Ovary (tissue), 7 donors: ENCODE measurements at regions not wholly inside any gene's neighbourhood (a gene's known extent, or its start where the extent isn't known, plus 50 kb on each side); places are given as distances from the start of the nearest gene placed in this dataset.

Experiments
- DNase-seq, 5 donors: peaks; one replicate each; pipeline ENCODE4 v3.0.0-alpha.2; 2019 to 2020
- H3K27ac ChIP-seq, 2 donors: fragments of 200-600 bp; one replicate each; pipeline versions ENCODE4 v1.5.1 to v1.8.0; 2019 to 2022
- H3K27me3 ChIP-seq: fragments of 200-600 bp; one replicate; pipeline ENCODE4 v1.8.0; 2022
- H3K36me3 ChIP-seq: fragments of 200-600 bp; sonication (generic); one replicate; pipeline ENCODE4 v1.5.1; 2019
- H3K4me1 ChIP-seq: one replicate; pipeline ENCODE4 v1.8.1; 2013; ENCODE audit warnings: mild to moderate bottlenecking, moderate library complexity; ENCODE audit not compliant: insufficient read depth
- H3K4me3 ChIP-seq: fragments of 200-600 bp; sonication (generic); one replicate; pipeline ENCODE4 v1.5.1; 2017
- H3K9me3 ChIP-seq, 2 donors: fragments of 200-600 bp in 1 of 2; sonication (generic) in 1 of 2; one replicate each; pipeline versions ENCODE4 v1.5.1 to v1.8.1; 2013 to 2019; ENCODE audit warnings: mild to moderate bottlenecking in 1 of 2, moderate library complexity in 1 of 2
- EP300 ChIP-seq: sonication (generic); formaldehyde crosslinking; IDR thresholded peaks from one replicate; pipeline ENCODE4 v1.6.1; 2017; ENCODE audit warnings: antibody characterized with exemption
- POLR2A ChIP-seq: fragments of 450-650 bp; IDR thresholded peaks from one replicate; pipeline ENCODE4 v1.6.1; 2017; ENCODE audit warnings: antibody characterized with exemption, mild to moderate bottlenecking, moderate library complexity
- WGBS, 3 donors: extraction: QIAGEN DNeasy Blood & Tissue Kit in 1 of 3; methylation state at CpG; one replicate each; pipeline versions ENCODE4 v1.1.5 to v1.1.7; 2013 to 2017; 5-methylcytosine and 5-hydroxymethylcytosine counted together
- intact Hi-C, 4 donors: fragments of 100-400 bp; cut with DNase I; formaldehyde crosslinking; loops; one replicate each; pipeline versions ENCODE4 v1.11.0 to v1.15.1; 2022 to 2023
- TF ChIP-seq, protein P1 (sequence below), 3 donors: fragments of 450-650 bp in 2 of 3; fragments of 200-600 bp in 1 of 3; IDR thresholded peaks; one replicate each; pipeline versions ENCODE4 v1.5.1 to v1.8.0; 2016 to 2022; ENCODE audit warnings: antibody characterized with exemption in 3 of 3, mild to moderate bottlenecking in 1 of 3
- donor health status: DM: no; HTN: no; CAD: no; lungs with moderate emphysema.
- donor health status: DM: no; HTN: no; CAD: no.
- donor health status: Bipolar disorder and iron deficiency.
- donor health status: DM: no; HTN: no; CAD: no.
- donor health status: DM: yes; HTN: yes; CAD: no.

DNA sequence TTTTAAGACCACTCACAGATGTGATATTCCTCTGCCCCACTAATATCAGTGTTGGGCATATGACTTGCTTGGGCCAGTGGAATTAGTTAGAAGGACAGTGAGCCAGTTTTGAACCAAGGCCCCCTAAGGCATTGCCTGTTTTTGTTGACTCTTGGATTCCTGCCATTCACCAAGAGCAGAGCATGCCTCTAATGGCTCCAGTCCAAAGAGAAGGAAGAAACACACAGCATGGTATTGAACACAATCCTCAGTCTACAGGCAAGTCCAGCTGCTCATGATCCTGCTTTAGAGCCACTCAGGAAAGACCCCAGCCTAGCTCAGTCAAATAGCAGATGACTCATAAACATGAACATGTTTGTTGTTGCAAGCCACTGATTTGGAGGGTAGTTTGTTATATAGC, 1201.5 kb downstream of the BCL11B start:
- H3K36me3 ChIP-seq = no peaks in the 10 kb centered on the region
- no peak for DNase-seq
- H3K27ac ChIP-seq = no peak overlapping the region
- no peaks in the 10 kb centered on the region for H3K9me3 ChIP-seq
- intact Hi-C loops = no loop called here
- no peaks in the 10 kb centered on the region for H3K27me3 ChIP-seq
- no peak overlapping the region for H3K4me3 ChIP-seq
- H3K4me1 ChIP-seq = no peaks in the 10 kb centered on the region
- TF ChIP-seq POLR2A (no peak), EP300 (no peak)
- TF ChIP-seq, protein P1, sequence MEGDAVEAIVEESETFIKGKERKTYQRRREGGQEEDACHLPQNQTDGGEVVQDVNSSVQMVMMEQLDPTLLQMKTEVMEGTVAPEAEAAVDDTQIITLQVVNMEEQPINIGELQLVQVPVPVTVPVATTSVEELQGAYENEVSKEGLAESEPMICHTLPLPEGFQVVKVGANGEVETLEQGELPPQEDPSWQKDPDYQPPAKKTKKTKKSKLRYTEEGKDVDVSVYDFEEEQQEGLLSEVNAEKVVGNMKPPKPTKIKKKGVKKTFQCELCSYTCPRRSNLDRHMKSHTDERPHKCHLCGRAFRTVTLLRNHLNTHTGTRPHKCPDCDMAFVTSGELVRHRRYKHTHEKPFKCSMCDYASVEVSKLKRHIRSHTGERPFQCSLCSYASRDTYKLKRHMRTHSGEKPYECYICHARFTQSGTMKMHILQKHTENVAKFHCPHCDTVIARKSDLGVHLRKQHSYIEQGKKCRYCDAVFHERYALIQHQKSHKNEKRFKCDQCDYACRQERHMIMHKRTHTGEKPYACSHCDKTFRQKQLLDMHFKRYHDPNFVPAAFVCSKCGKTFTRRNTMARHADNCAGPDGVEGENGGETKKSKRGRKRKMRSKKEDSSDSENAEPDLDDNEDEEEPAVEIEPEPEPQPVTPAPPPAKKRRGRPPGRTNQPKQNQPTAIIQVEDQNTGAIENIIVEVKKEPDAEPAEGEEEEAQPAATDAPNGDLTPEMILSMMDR (IDR thresholded peaks at IDR 0.05) = no peak

DNA sequence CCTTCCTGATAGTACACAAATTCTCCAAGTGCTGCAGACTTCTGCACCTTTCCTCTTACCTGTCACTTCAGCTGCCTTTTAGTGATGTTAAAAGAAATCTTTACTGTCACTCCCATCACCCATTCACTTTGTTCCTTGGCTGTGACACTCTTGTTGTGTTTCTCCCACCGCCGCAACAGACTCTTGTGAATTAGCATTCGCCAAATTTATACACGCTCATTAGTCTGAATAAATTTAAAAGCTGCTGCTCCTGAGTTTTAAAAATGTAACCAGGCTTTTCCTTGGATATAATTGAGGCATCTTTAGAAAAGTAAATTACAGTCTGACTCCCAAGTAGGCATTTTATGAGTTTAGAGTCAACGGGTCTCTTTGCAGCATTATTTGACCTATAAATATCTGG, 1197.9 kb downstream of the BCL11B start:
- intact Hi-C loops = no loop called here
- Histone ChIP-seq H3K27ac (no peak overlapping the region), H3K9me3 (no peaks in the 10 kb centered on the region), H3K27me3 (no peaks in the 10 kb centered on the region), H3K4me3 (no peak overlapping the region), H3K36me3 (no peaks in the 10 kb centered on the region), H3K4me1 (no peaks in the 10 kb centered on the region)
- WGBS, 3 donors = 85 to 91% (median 88%) methylated on average over 5 of the region's 5 CpGs
- TF ChIP-seq EP300 (no peak), POLR2A (no peak)
- TF ChIP-seq, protein P1 (IDR thresholded peaks at IDR 0.05) = no peak
- no peak for DNase-seq

DNA sequence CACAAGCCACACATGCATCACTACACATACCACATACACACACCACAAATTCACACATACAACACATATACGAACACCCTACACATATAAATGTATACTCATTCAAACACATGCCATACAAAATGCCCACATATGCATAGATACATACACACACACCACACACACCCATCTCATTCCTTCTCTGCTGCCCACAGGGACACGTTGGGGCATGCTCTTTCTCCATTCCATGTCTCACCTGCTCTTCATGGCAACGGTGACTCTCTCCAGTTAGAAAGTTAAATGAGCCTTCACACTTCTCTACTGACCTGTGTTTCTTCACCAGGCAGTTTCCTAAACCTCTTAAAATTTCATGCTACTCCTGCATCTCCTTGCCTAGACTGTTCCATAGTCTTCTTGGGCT, 1194.8 kb downstream of the BCL11B start:
- Histone ChIP-seq H3K9me3 (no peaks in the 10 kb centered on the region), H3K36me3 (no peaks in the 10 kb centered on the region), H3K4me3 (no peak overlapping the region), H3K27ac (no peak overlapping the region), H3K27me3 (no peaks in the 10 kb centered on the region), H3K4me1 (no peaks in the 10 kb centered on the region)
- DNase-seq = no peak
- intact Hi-C loops = no loop called here
- no peak for TF ChIP-seq POLR2A
- TF ChIP-seq EP300 = no peak
- TF ChIP-seq, protein P1 (IDR thresholded peaks at IDR 0.05) = no peak
- WGBS, 3 donors = 70 to 78% (median 74%) methylated on average over 3 of the region's 3 CpGs

DNA sequence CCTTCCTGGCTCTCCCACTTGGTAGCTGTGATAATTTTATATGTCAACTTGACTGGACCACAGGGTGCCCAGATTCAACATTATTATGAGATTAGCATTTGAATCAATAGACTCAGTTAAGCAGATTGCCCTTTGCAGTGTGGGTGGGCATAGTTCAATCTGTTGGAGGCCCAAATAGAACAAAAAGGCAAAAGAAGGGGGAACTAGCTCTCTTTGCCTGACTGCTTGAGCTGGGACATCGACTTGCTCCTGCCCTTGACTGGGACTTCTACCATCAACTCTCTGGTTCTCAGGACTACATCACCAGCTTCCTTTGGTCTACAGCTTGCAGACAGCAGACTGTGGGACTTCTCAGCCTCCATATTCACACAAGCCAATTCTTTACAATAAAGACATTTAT, 1189.2 kb downstream of the BCL11B start:
- no peak for DNase-seq
- intact Hi-C loops = no loop called here
- no peaks in the 10 kb centered on the region for H3K36me3 ChIP-seq
- no peaks in the 10 kb centered on the region for H3K27me3 ChIP-seq
- H3K4me3 ChIP-seq = no peak overlapping the region
- no peak overlapping the region for H3K27ac ChIP-seq
- H3K9me3 ChIP-seq = no peaks in the 10 kb centered on the region
- H3K4me1 ChIP-seq = no peaks in the 10 kb centered on the region
- no peak for TF ChIP-seq POLR2A
- TF ChIP-seq, protein P1 (IDR thresholded peaks at IDR 0.05) = no peak
- TF ChIP-seq EP300 = no peak
- WGBS, 3 donors = 70 to 82% (median 71%) methylated on average over 1 of the region's 1 CpG

DNA sequence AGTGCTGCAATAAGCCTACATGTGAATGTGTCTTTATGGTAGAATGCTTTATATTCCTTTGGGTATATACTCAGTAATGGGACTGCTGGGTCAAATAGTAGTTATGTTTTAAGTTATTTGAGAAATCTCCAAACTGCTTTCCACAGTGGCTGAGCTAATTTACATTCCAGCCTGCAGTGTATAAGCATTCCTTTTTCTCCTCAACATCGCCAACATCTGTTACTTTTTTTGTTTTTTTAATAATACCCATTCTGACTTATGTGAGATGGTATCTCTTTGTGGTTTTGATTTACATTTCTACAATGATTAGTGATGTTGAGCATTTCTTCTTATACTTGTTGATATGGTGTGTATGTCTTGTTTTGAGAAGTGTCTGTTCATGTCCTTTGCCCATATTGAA, 1186.2 kb downstream of the BCL11B start:
- WGBS, 3 donors = 30 to 87% (median 68%) methylated on average over 1 of the region's 1 CpG
- Histone ChIP-seq H3K9me3 (no peaks in the 10 kb centered on the region), H3K36me3 (no peaks in the 10 kb centered on the region), H3K4me1 (no peaks in the 10 kb centered on the region), H3K27me3 (no peaks in the 10 kb centered on the region), H3K27ac (no peak overlapping the region), H3K4me3 (no peak overlapping the region)
- intact Hi-C loops = no loop called here
- TF ChIP-seq POLR2A (no peak), EP300 (no peak)
- TF ChIP-seq, protein P1 (IDR thresholded peaks at IDR 0.05) = no peak
- no peak for DNase-seq
